Brain microvascular endothelial cell (primary cell): ENCODE measurements at regions not wholly inside any gene's neighbourhood (a gene's known extent, or its start where the extent isn't known, plus 50 kb on each side); places are given as distances from the start of the nearest gene placed in this dataset.

Source experiments
- DNase-seq: peaks from one replicate; pipeline ENCODE4 v3.0.0-alpha.2; 2020
- H3K27ac ChIP-seq: fragments of 250-450 bp; sonication (Bioruptor Pico); 2 replicates; pipeline ENCODE4 v1.5.1; 2020; ENCODE audit warnings: mild to moderate bottlenecking, moderate library complexity
- H3K27me3 ChIP-seq: fragments of 250-450 bp; sonication (Bioruptor Pico); replicated peaks from 2 replicates; pipeline ENCODE4 v1.5.1; 2020; ENCODE audit warnings: mild to moderate bottlenecking
- H3K36me3 ChIP-seq: fragments of 250-450 bp; sonication (Bioruptor Pico); replicated peaks from 2 replicates; pipeline ENCODE4 v1.5.1; 2020; ENCODE audit warnings: mild to moderate bottlenecking
- H3K4me3 ChIP-seq: 2 replicates; pipeline ENCODE4 v1.5.1; 2011; ENCODE audit warnings: low read depth, mild to moderate bottlenecking, control low read depth, low read length, moderate library complexity
- CTCF ChIP-seq: IDR thresholded peaks from 2 replicates; pipeline ENCODE4 v1.5.1; 2011; ENCODE audit warnings: low read depth, mild to moderate bottlenecking, moderate library complexity, low read length, control low read depth, inconsistent platforms; ENCODE audit errors: missing control alignments
- in situ Hi-C: cut with HindIII; loops from 2 replicates; pipeline ENCODE4 v1.10.0; 2017; ENCODE audit warnings: low sequenced_read_pairs, low pct_ligation_motif_present

- no peak for TF ChIP-seq CTCF
- DNase-seq, result no peak
- Histone ChIP-seq H3K36me3 (no peaks in the 10 kb centered on the region), H3K27ac (no peak overlapping the region), H3K4me3 (no peak overlapping the region), H3K27me3 (no peaks in the 10 kb centered on the region)
- in situ Hi-C loops, result no loop called here
Observed at GRCh38 chr16:9650284-9650683, 531.9 kb downstream of the GRIN2A start.

- Histone ChIP-seq H3K27ac (no peak overlapping the region), H3K36me3 (no peaks in the 10 kb centered on the region), H3K4me3 (no peak overlapping the region), H3K27me3 (no peaks in the 10 kb centered on the region)
- no peak for TF ChIP-seq CTCF
- DNase-seq, result no peak
- in situ Hi-C loops, result no loop called here
Observed at GRCh38 chr16:9655051-9655450, 527.2 kb downstream of the GRIN2A start.

- TF ChIP-seq CTCF, result no peak
- in situ Hi-C loops, result no loop called here
Observed at GRCh38 chr16:9657641-9658040, 524.6 kb downstream of the GRIN2A start.

GRCh38 chr16:9658164-9658563 lies 524.1 kb downstream of the GRIN2A start:
- TF ChIP-seq CTCF, result no peak
- no peak for DNase-seq
- no peak overlapping the region for H3K27ac ChIP-seq
- H3K4me3 ChIP-seq, result no peak overlapping the region
- in situ Hi-C loops, result no loop called here
- H3K36me3 ChIP-seq, result no peaks in the 10 kb centered on the region
- no peaks in the 10 kb centered on the region for H3K27me3 ChIP-seq

More at GRCh38 chr16:9657641-9658040, 524.6 kb downstream of the GRIN2A start:
- Histone ChIP-seq H3K36me3 (no peaks in the 10 kb centered on the region), H3K4me3 (no peak overlapping the region), H3K27ac (no peak overlapping the region), H3K27me3 (no peaks in the 10 kb centered on the region)
- no peak for DNase-seq

GRCh38 chr16:9658586-9658985 lies 523.6 kb downstream of the GRIN2A start:
- H3K36me3 ChIP-seq, result no peaks in the 10 kb centered on the region
- H3K27ac ChIP-seq, result no peak overlapping the region
- TF ChIP-seq CTCF, result no peak
- no peaks in the 10 kb centered on the region for H3K27me3 ChIP-seq
- in situ Hi-C loops, result no loop called here
- no peak for DNase-seq
- H3K4me3 ChIP-seq, result no peak overlapping the region

- no peak for TF ChIP-seq CTCF
- H3K27ac ChIP-seq, result no peak overlapping the region
- H3K4me3 ChIP-seq, result no peak overlapping the region
Observed at GRCh38 chr16:9660898-9661297, 521.3 kb downstream of the GRIN2A start.

More at GRCh38 chr16:9660898-9661297, 521.3 kb downstream of the GRIN2A start:
- H3K27me3 ChIP-seq, result no peaks in the 10 kb centered on the region
- H3K36me3 ChIP-seq, result no peaks in the 10 kb centered on the region
- in situ Hi-C loops, result no loop called here
- no peak for DNase-seq
